Gastroesophageal sphincter (tissue), 4 donors: ENCODE measurements at regions not wholly inside any gene's neighbourhood (a gene's known extent, or its start where the extent isn't known, plus 50 kb on each side); places are given as distances from the start of the nearest gene placed in this dataset.

Experiments used
- ATAC-seq: fragments of 150-250 bp; one replicate; pipeline ENCODE4 v1.9.1; 2016; ENCODE audit warnings: mild to moderate bottlenecking, moderate library complexity
- H3K27ac ChIP-seq, 4 donors: fragments of 200-600 bp; sonication (generic) in 3 of 4; 1 replicate in 3 of 4; 2 replicates in 1 of 4; pipeline ENCODE4 v1.5.1; 2016 to 2019
- H3K27me3 ChIP-seq: fragments of 200-600 bp; sonication (generic); one replicate; pipeline ENCODE4 v1.5.1; 2019
- H3K36me3 ChIP-seq, 2 donors: fragments of 200-600 bp; sonication (generic); one replicate each; pipeline ENCODE4 v1.5.1; 2019; ENCODE audit warnings: control low read depth in 1 of 2
- H3K4me1 ChIP-seq, 3 donors: fragments of 200-600 bp; sonication (generic); 1 replicate in 2 of 3; 2 replicates in 1 of 3; pipeline ENCODE4 v1.5.1; 2016 to 2019; ENCODE audit warnings: control low read depth in 2 of 3
- H3K4me3 ChIP-seq, 2 donors: fragments of 200-600 bp; sonication (generic); one replicate each; pipeline ENCODE4 v1.5.1; 2019; ENCODE audit warnings: mild to moderate bottlenecking in 1 of 2, moderate library complexity in 1 of 2
- H3K9me3 ChIP-seq, 3 donors: fragments of 200-600 bp; sonication (generic); one replicate each; pipeline ENCODE4 v1.5.1; 2017 to 2019; ENCODE audit warnings: control low read depth in 2 of 3
- EP300 ChIP-seq: sonication (generic); formaldehyde crosslinking; IDR thresholded peaks from one replicate; pipeline ENCODE4 v1.6.1; 2017; ENCODE audit warnings: antibody characterized with exemption, mild to moderate bottlenecking
- POLR2A ChIP-seq, 2 donors: fragments of 450-650 bp; IDR thresholded peaks; one replicate each; pipeline ENCODE4 v1.6.1; 2017; ENCODE audit warnings: antibody characterized with exemption in 2 of 2, mild to moderate bottlenecking in 2 of 2, moderate library complexity in 1 of 2
- POLR2AphosphoS5 ChIP-seq: sonication (generic); formaldehyde crosslinking; IDR thresholded peaks from one replicate; pipeline ENCODE4 v1.6.1; 2017; ENCODE audit warnings: antibody characterized with exemption
- WGBS, 2 donors: methylation state at CpG; one replicate each; pipeline ENCODE4 v1.1.5; 2018; ENCODE audit warnings: low coverage in 1 of 2; 5-methylcytosine and 5-hydroxymethylcytosine counted together
- TF ChIP-seq, protein P1 (sequence below), 4 experiments: fragments of 200-600 bp in 2 of 4; fragments of 450-650 bp in 2 of 4; sonication (generic) in 1 of 4; IDR thresholded peaks; one replicate each; pipeline ENCODE4 v1.5.1; 2017 to 2019; ENCODE audit warnings: antibody characterized with exemption in 4 of 4, mild to moderate bottlenecking in 2 of 4, moderate library complexity in 2 of 4

DNA sequence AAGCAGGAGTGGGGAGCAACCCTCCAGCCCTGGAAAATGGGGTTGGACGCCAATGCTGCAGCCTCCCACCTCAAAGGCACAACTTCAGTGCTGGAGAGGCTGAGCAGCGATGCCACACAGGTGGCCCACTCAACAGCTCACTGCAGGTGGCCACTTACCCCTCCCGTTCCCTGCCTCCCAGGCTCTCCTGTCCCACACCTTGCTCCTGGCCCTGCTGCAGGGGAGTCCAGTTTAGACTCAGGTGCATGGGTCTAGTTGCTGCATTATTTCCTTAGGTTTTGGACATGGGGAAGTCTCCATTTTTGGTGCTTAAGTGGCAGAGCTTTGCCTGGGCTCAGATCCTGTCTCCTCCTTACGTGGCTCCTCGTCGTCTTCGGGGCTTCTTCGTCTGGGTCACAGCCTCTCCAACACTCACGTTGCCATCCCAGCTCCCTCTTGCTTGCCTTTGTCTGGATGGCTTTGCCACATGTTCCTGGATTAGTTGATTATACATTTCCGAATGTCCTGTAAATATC is 898.3 kb downstream of the BRD1 start:
- Histone ChIP-seq H3K4me1 (no peaks in the 10 kb centered on the region), H3K27ac (no peak overlapping the region), H3K27me3 (peaks cover 23% of the 10 kb centered on the region), H3K4me3 (no peak overlapping the region), H3K9me3 (no peaks in the 10 kb centered on the region), H3K36me3 (no peaks in the 10 kb centered on the region)
- 52 to 75% methylated on average over 6 to 9 of the region's 10 CpGs for WGBS, 2 donors
- no peak for ATAC-seq
- TF ChIP-seq POLR2A (IDR thresholded peaks at IDR 0.05) (no peak), POLR2AphosphoS5 (no peak), EP300 (no peak)
- TF ChIP-seq, protein P1, sequence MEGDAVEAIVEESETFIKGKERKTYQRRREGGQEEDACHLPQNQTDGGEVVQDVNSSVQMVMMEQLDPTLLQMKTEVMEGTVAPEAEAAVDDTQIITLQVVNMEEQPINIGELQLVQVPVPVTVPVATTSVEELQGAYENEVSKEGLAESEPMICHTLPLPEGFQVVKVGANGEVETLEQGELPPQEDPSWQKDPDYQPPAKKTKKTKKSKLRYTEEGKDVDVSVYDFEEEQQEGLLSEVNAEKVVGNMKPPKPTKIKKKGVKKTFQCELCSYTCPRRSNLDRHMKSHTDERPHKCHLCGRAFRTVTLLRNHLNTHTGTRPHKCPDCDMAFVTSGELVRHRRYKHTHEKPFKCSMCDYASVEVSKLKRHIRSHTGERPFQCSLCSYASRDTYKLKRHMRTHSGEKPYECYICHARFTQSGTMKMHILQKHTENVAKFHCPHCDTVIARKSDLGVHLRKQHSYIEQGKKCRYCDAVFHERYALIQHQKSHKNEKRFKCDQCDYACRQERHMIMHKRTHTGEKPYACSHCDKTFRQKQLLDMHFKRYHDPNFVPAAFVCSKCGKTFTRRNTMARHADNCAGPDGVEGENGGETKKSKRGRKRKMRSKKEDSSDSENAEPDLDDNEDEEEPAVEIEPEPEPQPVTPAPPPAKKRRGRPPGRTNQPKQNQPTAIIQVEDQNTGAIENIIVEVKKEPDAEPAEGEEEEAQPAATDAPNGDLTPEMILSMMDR (IDR thresholded peaks at IDR 0.05): no peak

DNA sequence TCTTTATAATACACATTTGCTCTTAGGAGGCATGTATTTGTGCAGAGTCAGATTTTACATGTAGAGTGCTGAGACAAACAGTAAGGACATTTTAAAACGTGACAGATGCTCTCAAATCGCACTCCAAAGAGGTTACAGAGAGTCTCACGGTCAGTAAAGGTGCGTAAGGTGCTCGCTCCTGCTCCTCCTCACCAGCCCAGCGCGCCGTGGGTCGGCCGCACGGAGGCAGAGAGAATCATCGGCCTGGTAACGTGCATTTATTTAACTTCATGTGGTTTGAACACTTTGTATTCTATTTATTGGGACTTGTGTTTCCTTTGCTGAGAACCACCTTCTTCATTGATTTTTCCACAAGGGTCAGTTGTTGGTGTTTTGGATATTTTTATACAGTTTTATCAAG is 900.1 kb downstream of the BRD1 start:
- ATAC-seq: no peak
- Histone ChIP-seq H3K27me3 (peaks cover 38% of the 10 kb centered on the region), H3K9me3 (no peaks in the 10 kb centered on the region), H3K4me1 (no peaks in the 10 kb centered on the region), H3K27ac (no peak overlapping the region), H3K36me3 (no peaks in the 10 kb centered on the region), H3K4me3 (no peak overlapping the region)
- TF ChIP-seq EP300 (no peak), POLR2AphosphoS5 (no peak), POLR2A (IDR thresholded peaks at IDR 0.05) (no peak)
- TF ChIP-seq, protein P1 (IDR thresholded peaks at IDR 0.05): no peak
- 79 to 80% methylated on average over 13 of the region's 13 CpGs for WGBS, 2 donors

DNA sequence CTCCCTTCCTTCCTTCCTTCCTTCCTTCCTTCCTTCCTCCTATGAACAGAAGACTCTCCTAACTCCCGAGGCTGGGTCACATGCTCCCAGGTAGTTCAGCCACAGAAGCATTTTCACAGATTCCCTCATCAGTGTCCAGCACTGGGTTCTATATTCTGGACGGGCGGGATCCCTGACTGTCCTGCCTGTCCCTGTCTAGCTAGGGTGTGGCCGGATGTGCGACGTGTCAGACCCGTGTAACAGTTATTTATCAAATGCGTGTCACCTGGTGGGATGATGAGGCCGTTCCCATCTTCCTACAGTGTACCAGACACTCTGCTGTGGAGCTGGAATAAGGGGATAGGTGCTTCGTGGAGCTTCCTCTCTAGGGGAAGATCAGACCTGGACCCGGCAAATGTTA is 901.0 kb downstream of the BRD1 start:
- Histone ChIP-seq H3K4me3 (no peak overlapping the region), H3K27me3 (peaks cover 41% of the 10 kb centered on the region), H3K4me1 (no peaks in the 10 kb centered on the region), H3K36me3 (no peaks in the 10 kb centered on the region), H3K27ac (no peak overlapping the region), H3K9me3 (no peaks in the 10 kb centered on the region)
- TF ChIP-seq POLR2A (IDR thresholded peaks at IDR 0.05) (no peak), POLR2AphosphoS5 (no peak), EP300 (no peak)
- TF ChIP-seq, protein P1 (IDR thresholded peaks at IDR 0.05): no peak
- 65 to 66% methylated on average over 2 to 8 of the region's 11 CpGs for WGBS, 2 donors
- ATAC-seq: no peak

DNA sequence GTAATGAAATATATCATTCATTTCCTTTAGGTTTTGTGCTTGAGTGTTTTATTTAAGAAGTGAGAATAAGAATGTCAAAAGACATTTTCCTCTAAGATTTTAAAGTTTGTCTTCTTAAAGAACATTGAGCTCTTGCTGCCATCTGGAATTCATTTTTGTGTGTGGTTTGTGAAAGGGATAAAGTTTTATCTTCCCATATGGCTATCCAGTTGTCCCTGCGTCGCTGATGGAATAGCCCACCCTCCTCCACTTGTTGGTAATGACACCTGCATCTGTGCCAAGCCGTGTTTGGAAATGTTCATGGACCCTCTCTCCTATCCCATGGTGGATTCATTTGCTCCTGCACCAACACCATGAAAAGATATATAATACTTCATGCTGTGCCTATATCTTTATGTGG is 901.5 kb downstream of the BRD1 start:
- Histone ChIP-seq H3K36me3 (no peaks in the 10 kb centered on the region), H3K27ac (no peak overlapping the region), H3K4me1 (no peaks in the 10 kb centered on the region), H3K27me3 (peaks cover 41% of the 10 kb centered on the region), H3K9me3 (no peaks in the 10 kb centered on the region), H3K4me3 (no peak overlapping the region)
- TF ChIP-seq, protein P1 (IDR thresholded peaks at IDR 0.05): no peak
- TF ChIP-seq POLR2A (IDR thresholded peaks at IDR 0.05) (no peak), POLR2AphosphoS5 (no peak), EP300 (no peak)
- no peak for ATAC-seq
- 80 to 82% methylated on average over 3 of the region's 3 CpGs for WGBS, 2 donors

DNA sequence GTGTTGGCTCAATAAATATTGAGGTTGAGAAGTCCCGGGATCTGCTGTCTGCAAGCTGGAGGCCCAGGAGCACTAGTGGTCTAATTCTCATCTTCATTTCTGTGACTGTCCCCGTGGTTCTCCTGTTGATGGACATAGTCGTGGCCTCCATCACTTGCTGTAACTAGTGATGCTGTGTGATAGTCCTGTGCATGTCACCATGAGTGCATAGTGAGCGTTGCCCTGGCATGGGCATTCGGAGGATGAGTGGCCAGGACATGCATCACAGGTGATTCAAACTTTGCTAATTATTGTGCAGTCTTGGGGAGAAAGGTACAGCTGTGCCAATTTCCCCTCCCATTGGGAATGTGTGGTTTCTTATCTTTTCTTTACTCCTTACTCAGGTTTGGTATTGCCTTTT is 902.2 kb downstream of the BRD1 start:
- H3K27ac ChIP-seq: no peak overlapping the region

More for the DNA sequence above, 902.2 kb downstream of the BRD1 start:
- Histone ChIP-seq H3K9me3 (no peaks in the 10 kb centered on the region), H3K27me3 (peaks cover 45% of the 10 kb centered on the region), H3K4me1 (no peaks in the 10 kb centered on the region), H3K36me3 (no peaks in the 10 kb centered on the region), H3K4me3 (no peak overlapping the region)
- 81 to 86% methylated on average over 5 of the region's 5 CpGs for WGBS, 2 donors
- TF ChIP-seq POLR2AphosphoS5 (no peak), EP300 (no peak), POLR2A (IDR thresholded peaks at IDR 0.05) (no peak)
- ATAC-seq: no peak
